ENCODE measurements at regions not wholly inside any gene's neighbourhood (a gene's known extent, or its start where the extent isn't known, plus 50 kb on each side); places are given as distances from the start of the nearest gene placed in this dataset.

DNA sequence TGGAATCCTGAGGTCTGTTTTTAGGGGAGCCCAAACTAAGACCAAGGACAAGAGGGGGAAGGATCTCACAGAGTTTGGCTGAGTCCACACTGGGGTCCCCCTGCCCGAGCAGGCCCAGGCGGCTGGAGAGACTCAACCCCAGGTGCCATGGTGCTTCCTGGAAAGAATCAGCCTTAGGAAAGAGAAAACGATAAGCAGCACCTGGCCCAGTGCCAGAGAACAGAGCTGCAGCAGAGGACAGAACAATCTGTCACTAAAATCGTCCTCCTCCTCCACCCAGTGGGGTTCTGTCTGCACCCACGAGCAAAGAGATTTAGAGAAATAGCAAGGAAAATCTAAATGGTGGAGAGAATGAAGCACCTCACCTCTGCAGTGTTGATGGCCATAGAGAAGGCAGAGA lies 470.5 kb downstream of the BCOR start:
- TF ChIP-seq, protein P1, sequence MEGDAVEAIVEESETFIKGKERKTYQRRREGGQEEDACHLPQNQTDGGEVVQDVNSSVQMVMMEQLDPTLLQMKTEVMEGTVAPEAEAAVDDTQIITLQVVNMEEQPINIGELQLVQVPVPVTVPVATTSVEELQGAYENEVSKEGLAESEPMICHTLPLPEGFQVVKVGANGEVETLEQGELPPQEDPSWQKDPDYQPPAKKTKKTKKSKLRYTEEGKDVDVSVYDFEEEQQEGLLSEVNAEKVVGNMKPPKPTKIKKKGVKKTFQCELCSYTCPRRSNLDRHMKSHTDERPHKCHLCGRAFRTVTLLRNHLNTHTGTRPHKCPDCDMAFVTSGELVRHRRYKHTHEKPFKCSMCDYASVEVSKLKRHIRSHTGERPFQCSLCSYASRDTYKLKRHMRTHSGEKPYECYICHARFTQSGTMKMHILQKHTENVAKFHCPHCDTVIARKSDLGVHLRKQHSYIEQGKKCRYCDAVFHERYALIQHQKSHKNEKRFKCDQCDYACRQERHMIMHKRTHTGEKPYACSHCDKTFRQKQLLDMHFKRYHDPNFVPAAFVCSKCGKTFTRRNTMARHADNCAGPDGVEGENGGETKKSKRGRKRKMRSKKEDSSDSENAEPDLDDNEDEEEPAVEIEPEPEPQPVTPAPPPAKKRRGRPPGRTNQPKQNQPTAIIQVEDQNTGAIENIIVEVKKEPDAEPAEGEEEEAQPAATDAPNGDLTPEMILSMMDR (tag by site-specific recombination; IDR thresholded peaks at IDR 0.05) = no peak
- TF ChIP-seq ZNF16 (tag by site-specific recombination; IDR thresholded peaks at IDR 0.05; ENCODE audit: low read depth) = no peak
- TF ChIP-seq ZNF302 (tag by site-specific recombination; IDR thresholded peaks at IDR 0.05; ENCODE audit: low read depth) = no peak
- no peak for TF ChIP-seq ZNF341 (tag by site-specific recombination; IDR thresholded peaks at IDR 0.05; ENCODE audit: low read depth)
- no peak for TF ChIP-seq ZNF473 (tag by site-specific recombination; IDR thresholded peaks at IDR 0.05)
- TF ChIP-seq, protein P2, sequence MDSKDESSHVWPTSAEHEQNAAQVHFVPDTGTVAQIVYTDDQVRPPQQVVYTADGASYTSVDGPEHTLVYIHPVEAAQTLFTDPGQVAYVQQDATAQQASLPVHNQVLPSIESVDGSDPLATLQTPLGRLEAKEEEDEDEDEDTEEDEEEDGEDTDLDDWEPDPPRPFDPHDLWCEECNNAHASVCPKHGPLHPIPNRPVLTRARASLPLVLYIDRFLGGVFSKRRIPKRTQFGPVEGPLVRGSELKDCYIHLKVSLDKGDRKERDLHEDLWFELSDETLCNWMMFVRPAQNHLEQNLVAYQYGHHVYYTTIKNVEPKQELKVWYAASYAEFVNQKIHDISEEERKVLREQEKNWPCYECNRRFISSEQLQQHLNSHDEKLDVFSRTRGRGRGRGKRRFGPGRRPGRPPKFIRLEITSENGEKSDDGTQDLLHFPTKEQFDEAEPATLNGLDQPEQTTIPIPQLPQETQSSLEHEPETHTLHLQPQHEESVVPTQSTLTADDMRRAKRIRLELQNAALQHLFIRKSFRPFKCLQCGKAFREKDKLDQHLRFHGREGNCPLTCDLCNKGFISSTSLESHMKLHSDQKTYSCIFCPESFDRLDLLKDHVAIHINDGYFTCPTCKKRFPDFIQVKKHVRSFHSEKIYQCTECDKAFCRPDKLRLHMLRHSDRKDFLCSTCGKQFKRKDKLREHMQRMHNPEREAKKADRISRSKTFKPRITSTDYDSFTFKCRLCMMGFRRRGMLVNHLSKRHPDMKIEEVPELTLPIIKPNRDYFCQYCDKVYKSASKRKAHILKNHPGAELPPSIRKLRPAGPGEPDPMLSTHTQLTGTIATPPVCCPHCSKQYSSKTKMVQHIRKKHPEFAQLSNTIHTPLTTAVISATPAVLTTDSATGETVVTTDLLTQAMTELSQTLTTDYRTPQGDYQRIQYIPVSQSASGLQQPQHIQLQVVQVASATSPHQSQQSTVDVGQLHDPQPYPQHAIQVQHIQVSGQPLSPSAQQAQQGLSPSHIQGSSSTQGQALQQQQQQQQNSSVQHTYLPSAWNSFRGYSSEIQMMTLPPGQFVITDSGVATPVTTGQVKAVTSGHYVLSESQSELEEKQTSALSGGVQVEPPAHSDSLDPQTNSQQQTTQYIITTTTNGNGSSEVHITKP (tag by site-specific recombination; IDR thresholded peaks at IDR 0.05) = no peak

All from HEK293 (cell line).